Osteocyte (in vitro differentiated cells): ENCODE measurements at regions not wholly inside any gene's neighbourhood (a gene's known extent, or its start where the extent isn't known, plus 50 kb on each side); places are given as distances from the start of the nearest gene placed in this dataset.

Source experiments
- DNase-seq: peaks from one replicate; pipeline ENCODE4 v3.0.0; 2021; ENCODE audit warnings: mixed read lengths; ENCODE audit not compliant: unreplicated experiment; ENCODE audit errors: extremely low spot score
- H3K27ac Mint-ChIP-seq: one replicate; pipeline ENCODE4 v1.8.0; 2021; ENCODE audit warnings: mild to moderate bottlenecking, mixed read lengths; ENCODE audit not compliant: unreplicated experiment
- H3K27me3 Mint-ChIP-seq: one replicate; pipeline ENCODE4 v1.8.0; 2021; ENCODE audit warnings: mixed read lengths; ENCODE audit not compliant: unreplicated experiment
- H3K36me3 Mint-ChIP-seq: one replicate; pipeline ENCODE4 v1.8.0; 2021; ENCODE audit warnings: mixed read lengths; ENCODE audit not compliant: unreplicated experiment
- H3K4me1 Mint-ChIP-seq: one replicate; pipeline ENCODE4 v1.8.0; 2021; ENCODE audit warnings: mixed read lengths; ENCODE audit not compliant: unreplicated experiment
- H3K4me3 Mint-ChIP-seq: one replicate; pipeline ENCODE4 v1.8.0; 2021; ENCODE audit warnings: mild to moderate bottlenecking, moderate library complexity, mixed read lengths; ENCODE audit not compliant: unreplicated experiment
- H3K9me3 Mint-ChIP-seq: one replicate; pipeline ENCODE4 v1.8.0; 2021; ENCODE audit warnings: mixed read lengths; ENCODE audit not compliant: unreplicated experiment
- CTCF ChIP-seq: fragments of 200-600 bp; sonication (generic); IDR thresholded peaks from 2 replicates; pipeline ENCODE4 v1.5.0; 2021; ENCODE audit warnings: antibody characterized with exemption, mild to moderate bottlenecking, moderate library complexity

GRCh38 chr11:70579316-70579955 lies 181.1 kb downstream of the CTTN start:
- no peak for TF ChIP-seq CTCF
- Mint-ChIP-seq H3K9me3 (no peaks in the 10 kb centered on the region), H3K4me1 (no peaks in the 10 kb centered on the region), H3K4me3 (no peak overlapping the region), H3K36me3 (no peaks in the 10 kb centered on the region), H3K27ac (no peak overlapping the region), H3K27me3 (no peaks in the 10 kb centered on the region)
- DNase-seq = no peak

- DNase-seq = no peak
- Mint-ChIP-seq H3K27me3 (no peaks in the 10 kb centered on the region), H3K27ac (no peak overlapping the region), H3K4me3 (no peak overlapping the region), H3K36me3 (no peaks in the 10 kb centered on the region), H3K9me3 (no peaks in the 10 kb centered on the region), H3K4me1 (no peaks in the 10 kb centered on the region)
- no peak for TF ChIP-seq CTCF
Measured at GRCh38 chr11:70580036-70580805, 181.9 kb downstream of the CTTN start.

- no peaks in the 10 kb centered on the region for H3K4me1 Mint-ChIP-seq
- H3K27me3 Mint-ChIP-seq = no peaks in the 10 kb centered on the region
- peaks cover 4% of the 10 kb centered on the region for H3K9me3 Mint-ChIP-seq
- no peak overlapping the region for H3K4me3 Mint-ChIP-seq
- no peaks in the 10 kb centered on the region for H3K36me3 Mint-ChIP-seq
- DNase-seq = no peak
- H3K27ac Mint-ChIP-seq = no peak overlapping the region
- no peak for TF ChIP-seq CTCF
Measured at GRCh38 chr11:70581991-70582885, 183.9 kb downstream of the CTTN start.

GRCh38 chr11:70582886-70583641 lies 184.7 kb downstream of the CTTN start:
- peaks cover 5% of the 10 kb centered on the region for H3K9me3 Mint-ChIP-seq

More at GRCh38 chr11:70582886-70583641, 184.7 kb downstream of the CTTN start:
- no peak for DNase-seq
- H3K36me3 Mint-ChIP-seq = no peaks in the 10 kb centered on the region
- no peak for TF ChIP-seq CTCF
- H3K4me3 Mint-ChIP-seq = no peak overlapping the region
- no peaks in the 10 kb centered on the region for H3K27me3 Mint-ChIP-seq
- no peak overlapping the region for H3K27ac Mint-ChIP-seq
- no peaks in the 10 kb centered on the region for H3K4me1 Mint-ChIP-seq
